Ovary (tissue), 7 donors: ENCODE measurements at regions not wholly inside any gene's neighbourhood (a gene's known extent, or its start where the extent isn't known, plus 50 kb on each side); places are given as distances from the start of the nearest gene placed in this dataset.
"Not testable (repeated sequence)": the region's sequence is repeated elsewhere in the genome, so short reads cannot be mapped to it uniquely, and the experiment has no call there.

ENCODE experiments used
- DNase-seq, 5 donors: peaks; one replicate each; pipeline ENCODE4 v3.0.0-alpha.2; 2019 to 2020
- H3K27ac ChIP-seq, 2 donors: fragments of 200-600 bp; one replicate each; pipeline versions ENCODE4 v1.5.1 to v1.8.0; 2019 to 2022
- H3K27me3 ChIP-seq: fragments of 200-600 bp; one replicate; pipeline ENCODE4 v1.8.0; 2022
- H3K36me3 ChIP-seq: fragments of 200-600 bp; sonication (generic); one replicate; pipeline ENCODE4 v1.5.1; 2019
- H3K4me1 ChIP-seq: one replicate; pipeline ENCODE4 v1.8.1; 2013; ENCODE audit warnings: mild to moderate bottlenecking, moderate library complexity; ENCODE audit not compliant: insufficient read depth
- H3K4me3 ChIP-seq: fragments of 200-600 bp; sonication (generic); one replicate; pipeline ENCODE4 v1.5.1; 2017
- H3K9me3 ChIP-seq, 2 donors: fragments of 200-600 bp in 1 of 2; sonication (generic) in 1 of 2; one replicate each; pipeline versions ENCODE4 v1.5.1 to v1.8.1; 2013 to 2019; ENCODE audit warnings: mild to moderate bottlenecking in 1 of 2, moderate library complexity in 1 of 2
- EP300 ChIP-seq: sonication (generic); formaldehyde crosslinking; IDR thresholded peaks from one replicate; pipeline ENCODE4 v1.6.1; 2017; ENCODE audit warnings: antibody characterized with exemption
- POLR2A ChIP-seq: fragments of 450-650 bp; IDR thresholded peaks from one replicate; pipeline ENCODE4 v1.6.1; 2017; ENCODE audit warnings: antibody characterized with exemption, mild to moderate bottlenecking, moderate library complexity
- WGBS, 3 donors: extraction: QIAGEN DNeasy Blood & Tissue Kit in 1 of 3; methylation state at CpG; one replicate each; pipeline versions ENCODE4 v1.1.5 to v1.1.7; 2013 to 2017; 5-methylcytosine and 5-hydroxymethylcytosine counted together
- intact Hi-C, 4 donors: fragments of 100-400 bp; cut with DNase I; formaldehyde crosslinking; loops; one replicate each; pipeline versions ENCODE4 v1.11.0 to v1.15.1; 2022 to 2023
- TF ChIP-seq, protein P1 (sequence below), 3 donors: fragments of 450-650 bp in 2 of 3; fragments of 200-600 bp in 1 of 3; IDR thresholded peaks; one replicate each; pipeline versions ENCODE4 v1.5.1 to v1.8.0; 2016 to 2022; ENCODE audit warnings: antibody characterized with exemption in 3 of 3, mild to moderate bottlenecking in 1 of 3
- donor health status: DM: no; HTN: no; CAD: no; lungs with moderate emphysema.
- donor health status: DM: no; HTN: no; CAD: no.
- donor health status: Bipolar disorder and iron deficiency.
- donor health status: DM: no; HTN: no; CAD: no.
- donor health status: DM: yes; HTN: yes; CAD: no.

DNA sequence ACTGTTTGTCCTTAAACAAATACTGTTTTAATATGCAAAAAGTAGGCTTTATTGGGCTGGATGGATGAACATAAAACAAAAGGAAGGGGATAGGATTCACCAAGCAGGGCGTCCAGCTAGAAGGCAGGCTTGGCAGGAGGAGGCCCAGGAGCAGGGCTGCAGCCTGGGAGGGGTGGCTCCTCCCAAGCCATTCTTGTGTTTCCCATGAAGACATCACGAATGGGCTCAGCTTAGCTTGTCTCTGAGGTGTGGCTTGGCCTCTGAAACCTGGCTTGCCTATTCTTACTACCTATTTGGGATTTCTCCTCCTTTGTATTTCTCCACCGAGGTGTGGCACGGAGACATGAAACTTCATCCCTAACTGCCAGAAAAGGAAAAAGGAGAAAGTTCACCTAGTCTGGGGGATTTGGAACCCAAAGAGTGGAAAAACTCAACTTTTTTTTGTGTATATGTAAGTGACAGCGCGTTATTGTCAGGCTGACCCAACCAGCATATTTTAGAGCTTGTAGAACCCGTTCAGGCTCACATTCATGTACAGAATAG, 481.9 kb upstream of the SPRED2 start:
- H3K27me3 ChIP-seq: no peaks in the 10 kb centered on the region
- H3K36me3 ChIP-seq: no peaks in the 10 kb centered on the region
- intact Hi-C loops: no loop called here
- 91 to 95% (median 91%) methylated on average over 7 of the region's 7 CpGs for WGBS, 3 donors
- peaks cover 5% of the 10 kb centered on the region for H3K4me1 ChIP-seq
- H3K9me3 ChIP-seq: no peaks in the 10 kb centered on the region
- DNase-seq: no peak
- TF ChIP-seq, protein P1, sequence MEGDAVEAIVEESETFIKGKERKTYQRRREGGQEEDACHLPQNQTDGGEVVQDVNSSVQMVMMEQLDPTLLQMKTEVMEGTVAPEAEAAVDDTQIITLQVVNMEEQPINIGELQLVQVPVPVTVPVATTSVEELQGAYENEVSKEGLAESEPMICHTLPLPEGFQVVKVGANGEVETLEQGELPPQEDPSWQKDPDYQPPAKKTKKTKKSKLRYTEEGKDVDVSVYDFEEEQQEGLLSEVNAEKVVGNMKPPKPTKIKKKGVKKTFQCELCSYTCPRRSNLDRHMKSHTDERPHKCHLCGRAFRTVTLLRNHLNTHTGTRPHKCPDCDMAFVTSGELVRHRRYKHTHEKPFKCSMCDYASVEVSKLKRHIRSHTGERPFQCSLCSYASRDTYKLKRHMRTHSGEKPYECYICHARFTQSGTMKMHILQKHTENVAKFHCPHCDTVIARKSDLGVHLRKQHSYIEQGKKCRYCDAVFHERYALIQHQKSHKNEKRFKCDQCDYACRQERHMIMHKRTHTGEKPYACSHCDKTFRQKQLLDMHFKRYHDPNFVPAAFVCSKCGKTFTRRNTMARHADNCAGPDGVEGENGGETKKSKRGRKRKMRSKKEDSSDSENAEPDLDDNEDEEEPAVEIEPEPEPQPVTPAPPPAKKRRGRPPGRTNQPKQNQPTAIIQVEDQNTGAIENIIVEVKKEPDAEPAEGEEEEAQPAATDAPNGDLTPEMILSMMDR (IDR thresholded peaks at IDR 0.05): no peak
- TF ChIP-seq EP300: no peak
- no peak for TF ChIP-seq POLR2A
- H3K27ac ChIP-seq: no peak overlapping the region
- H3K4me3 ChIP-seq: no peak overlapping the region

DNA sequence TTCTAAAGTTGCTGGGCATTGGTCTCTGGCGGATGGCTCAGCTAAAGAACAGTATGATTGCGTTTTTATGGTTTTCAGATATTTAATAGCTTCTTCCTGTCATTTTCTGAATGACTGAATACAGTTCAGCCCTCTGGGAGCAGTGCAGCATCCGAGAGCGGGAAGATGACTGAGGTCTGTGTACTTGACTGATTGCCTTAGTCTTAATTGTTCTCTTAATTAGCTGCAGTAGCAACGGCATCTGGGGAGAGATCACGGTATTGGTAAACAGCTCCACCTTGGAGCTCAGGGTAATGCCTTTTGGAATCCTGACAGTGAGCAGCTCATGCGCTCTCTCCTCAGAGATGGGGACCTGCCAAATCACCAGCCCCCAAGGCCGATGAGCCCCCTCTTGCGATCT, 481.4 kb upstream of the SPRED2 start:
- peaks cover 5% of the 10 kb centered on the region for H3K4me1 ChIP-seq
- intact Hi-C loops: no loop called here
- H3K9me3 ChIP-seq: no peaks in the 10 kb centered on the region
- 82 to 87% (median 83%) methylated on average over 9 of the region's 9 CpGs for WGBS, 3 donors
- no peak for TF ChIP-seq EP300
- no peak for TF ChIP-seq POLR2A
- TF ChIP-seq, protein P1 (IDR thresholded peaks at IDR 0.05): no peak
- no peaks in the 10 kb centered on the region for H3K27me3 ChIP-seq
- DNase-seq: no peak
- no peaks in the 10 kb centered on the region for H3K36me3 ChIP-seq
- H3K4me3 ChIP-seq: no peak overlapping the region
- no peak overlapping the region for H3K27ac ChIP-seq

DNA sequence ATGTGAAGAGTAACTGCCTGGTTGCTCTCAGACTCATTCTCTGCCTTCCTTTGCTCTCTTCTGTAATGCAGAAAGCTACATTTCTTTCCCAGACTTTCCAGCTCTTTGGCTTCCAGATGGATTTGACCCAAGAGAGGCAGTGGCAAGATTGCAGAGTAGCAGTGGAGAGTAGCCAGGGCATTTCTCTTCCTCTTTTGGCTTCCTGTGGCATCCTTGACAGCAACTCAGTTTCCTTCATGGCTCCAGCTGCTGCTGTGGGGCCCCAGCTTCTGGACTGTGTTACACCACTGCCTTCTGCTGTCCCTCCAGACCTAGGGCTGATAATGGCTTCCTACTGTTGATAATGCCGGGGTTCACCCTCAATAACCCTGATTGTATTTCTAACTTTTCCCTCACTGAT, 469.4 kb upstream of the SPRED2 start:
- 59 to 75% (median 74%) methylated on average over 1 of the region's 1 CpG for WGBS, 3 donors
- intact Hi-C loops: no loop called here

DNA sequence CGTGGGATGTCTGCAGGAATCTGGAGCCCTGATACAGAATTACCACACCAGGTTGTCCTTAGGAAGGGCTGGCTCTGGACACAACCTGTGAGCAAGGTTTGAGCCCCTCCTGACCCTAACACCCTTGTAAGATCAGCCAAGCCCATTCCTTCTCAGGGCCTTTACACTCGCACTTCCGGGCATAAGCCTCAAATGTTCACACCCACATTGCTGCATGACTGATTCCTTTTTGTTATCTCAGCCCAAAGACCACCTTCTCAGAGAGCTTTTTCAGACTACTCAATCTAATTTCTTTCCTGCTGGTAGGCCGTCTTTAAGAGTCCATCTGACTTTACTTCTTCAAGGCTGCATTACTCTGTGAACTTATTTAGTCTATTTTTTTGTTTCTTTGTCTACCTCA, 464.0 kb upstream of the SPRED2 start:
- H3K27me3 ChIP-seq: no peaks in the 10 kb centered on the region
- H3K27ac ChIP-seq: no peak overlapping the region
- H3K4me3 ChIP-seq: no peak overlapping the region
- intact Hi-C loops: no loop called here
- TF ChIP-seq POLR2A (no peak), EP300 (no peak)
- TF ChIP-seq, protein P1 (IDR thresholded peaks at IDR 0.05): no peak
- no peaks in the 10 kb centered on the region for H3K36me3 ChIP-seq
- no peaks in the 10 kb centered on the region for H3K4me1 ChIP-seq
- 80 to 92% (median 90%) methylated on average over 4 of the region's 4 CpGs for WGBS, 3 donors
- no peaks in the 10 kb centered on the region for H3K9me3 ChIP-seq
- no peak for DNase-seq

More for the DNA sequence above, 469.4 kb upstream of the SPRED2 start:
- H3K36me3 ChIP-seq: no peaks in the 10 kb centered on the region
- no peak for TF ChIP-seq POLR2A
- TF ChIP-seq EP300: no peak
- TF ChIP-seq, protein P1 (IDR thresholded peaks at IDR 0.05): no peak
- no peak for DNase-seq
- H3K27me3 ChIP-seq: no peaks in the 10 kb centered on the region
- no peak overlapping the region for H3K4me3 ChIP-seq
- no peaks in the 10 kb centered on the region for H3K9me3 ChIP-seq
- H3K4me1 ChIP-seq: no peaks in the 10 kb centered on the region
- H3K27ac ChIP-seq: no peak overlapping the region

DNA sequence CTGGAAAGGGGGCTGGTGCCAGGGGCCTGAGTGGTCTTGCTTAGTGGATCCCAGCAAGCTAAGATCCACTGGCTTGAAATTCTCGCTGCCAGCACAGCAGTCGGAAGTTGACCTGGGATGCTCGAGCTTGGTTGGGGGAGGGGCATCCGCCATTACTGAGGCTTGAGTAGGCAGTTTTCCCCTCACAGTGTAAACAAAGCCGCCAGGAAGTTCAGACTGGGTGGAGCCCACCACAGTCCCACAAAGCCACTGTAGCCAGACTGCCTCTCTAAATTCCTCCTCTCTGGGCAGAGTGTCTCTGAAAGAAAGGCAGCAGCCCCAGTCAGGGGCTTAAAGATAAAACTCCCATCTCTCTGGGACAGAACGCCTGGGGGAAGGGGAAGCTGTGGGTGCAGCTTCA, 457.7 kb upstream of the SPRED2 start:
- H3K4me3 ChIP-seq, H3K27me3 ChIP-seq, H3K9me3 ChIP-seq, intact Hi-C loops, H3K27ac ChIP-seq, DNase-seq, H3K4me1 ChIP-seq, H3K36me3 ChIP-seq: not testable (repeated sequence)
- 63 to 79% (median 67%) methylated on average over 6 of the region's 6 CpGs for WGBS, 3 donors
